ENCODE measurements at regions not wholly inside any gene's neighbourhood (a gene's known extent, or its start where the extent isn't known, plus 50 kb on each side); places are given as distances from the start of the nearest gene placed in this dataset.

DNA sequence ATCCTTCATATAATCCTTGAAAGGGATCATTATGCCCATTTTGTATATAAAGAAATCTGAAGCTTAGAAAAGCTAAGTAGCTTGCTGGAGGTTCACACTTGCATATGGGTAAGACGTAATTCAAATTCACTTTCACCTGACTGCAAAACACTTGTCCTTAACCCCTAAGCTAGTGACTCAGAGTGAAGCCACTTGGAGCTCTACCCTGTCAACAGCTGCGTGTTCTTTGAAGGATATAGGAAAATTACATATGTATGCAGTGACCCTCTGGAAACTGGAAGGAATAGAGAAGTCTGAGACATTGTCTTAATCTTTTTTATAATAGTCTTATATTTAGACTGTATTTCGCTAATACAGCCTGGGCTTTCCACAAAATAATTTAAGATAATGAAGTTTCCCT, 80.0 kb upstream of the STK32A start:
- TF ChIP-seq, protein P1, sequence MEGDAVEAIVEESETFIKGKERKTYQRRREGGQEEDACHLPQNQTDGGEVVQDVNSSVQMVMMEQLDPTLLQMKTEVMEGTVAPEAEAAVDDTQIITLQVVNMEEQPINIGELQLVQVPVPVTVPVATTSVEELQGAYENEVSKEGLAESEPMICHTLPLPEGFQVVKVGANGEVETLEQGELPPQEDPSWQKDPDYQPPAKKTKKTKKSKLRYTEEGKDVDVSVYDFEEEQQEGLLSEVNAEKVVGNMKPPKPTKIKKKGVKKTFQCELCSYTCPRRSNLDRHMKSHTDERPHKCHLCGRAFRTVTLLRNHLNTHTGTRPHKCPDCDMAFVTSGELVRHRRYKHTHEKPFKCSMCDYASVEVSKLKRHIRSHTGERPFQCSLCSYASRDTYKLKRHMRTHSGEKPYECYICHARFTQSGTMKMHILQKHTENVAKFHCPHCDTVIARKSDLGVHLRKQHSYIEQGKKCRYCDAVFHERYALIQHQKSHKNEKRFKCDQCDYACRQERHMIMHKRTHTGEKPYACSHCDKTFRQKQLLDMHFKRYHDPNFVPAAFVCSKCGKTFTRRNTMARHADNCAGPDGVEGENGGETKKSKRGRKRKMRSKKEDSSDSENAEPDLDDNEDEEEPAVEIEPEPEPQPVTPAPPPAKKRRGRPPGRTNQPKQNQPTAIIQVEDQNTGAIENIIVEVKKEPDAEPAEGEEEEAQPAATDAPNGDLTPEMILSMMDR (IDR thresholded peaks at IDR 0.05), result no peak

DNA sequence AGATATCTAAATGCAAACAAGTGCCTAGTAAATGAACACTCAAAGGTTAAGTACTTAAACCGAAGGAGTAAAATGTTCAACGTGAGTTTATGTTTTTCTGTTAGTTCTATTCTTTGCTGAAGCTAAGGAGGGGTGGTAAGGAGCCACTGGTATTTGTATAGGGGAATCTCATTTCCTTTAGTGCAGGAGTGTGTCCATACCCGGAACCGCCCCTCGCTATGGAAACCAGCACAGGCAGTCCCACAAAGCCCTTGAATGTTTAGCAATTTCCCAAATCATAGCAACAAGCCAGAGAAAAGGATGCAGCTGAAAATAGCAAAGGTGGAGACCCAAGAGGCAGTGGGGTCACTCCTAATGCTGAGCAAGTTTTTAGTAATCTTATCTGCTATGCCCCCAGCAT, 78.8 kb upstream of the STK32A start:
- TF ChIP-seq, protein P1 (IDR thresholded peaks at IDR 0.05), result no peak

DNA sequence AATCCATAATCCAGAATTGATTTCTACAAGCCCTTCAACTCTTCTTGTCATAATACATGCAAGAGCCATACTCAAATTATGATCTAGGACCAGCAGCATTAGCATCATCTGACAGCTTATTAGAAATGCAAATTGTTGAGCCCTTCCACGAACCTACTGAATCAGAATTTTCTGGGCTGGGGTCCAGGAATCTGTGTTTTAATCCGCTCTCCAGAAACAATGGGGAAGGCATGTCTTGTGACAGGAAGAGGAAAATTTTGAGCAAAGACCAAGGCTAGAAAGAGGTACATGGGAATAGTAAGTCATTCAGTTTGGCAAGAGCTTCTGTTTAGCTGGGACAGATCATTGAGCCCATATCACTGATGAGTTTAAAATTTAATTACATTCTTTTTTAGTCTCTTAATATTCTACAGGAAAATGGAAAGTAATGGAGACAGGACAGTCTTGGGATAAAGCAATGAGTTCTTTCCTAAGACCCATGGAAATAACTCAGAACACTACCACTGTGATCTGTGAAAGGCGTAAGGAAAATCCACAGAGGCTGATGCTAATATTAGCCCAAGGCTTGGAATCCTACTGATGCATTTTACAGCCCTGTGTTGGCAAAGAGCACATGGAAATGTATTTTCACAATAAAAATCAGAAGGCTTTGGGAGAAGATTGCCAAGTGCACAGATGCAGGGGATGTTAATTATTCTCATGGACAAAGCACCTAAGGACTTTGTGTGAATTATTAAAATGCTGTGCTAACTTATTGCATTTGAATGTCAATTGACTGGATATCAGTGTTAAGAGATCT, 73.7 kb upstream of the STK32A start:
- TF ChIP-seq, protein P1 (IDR thresholded peaks at IDR 0.05), result no peak

DNA sequence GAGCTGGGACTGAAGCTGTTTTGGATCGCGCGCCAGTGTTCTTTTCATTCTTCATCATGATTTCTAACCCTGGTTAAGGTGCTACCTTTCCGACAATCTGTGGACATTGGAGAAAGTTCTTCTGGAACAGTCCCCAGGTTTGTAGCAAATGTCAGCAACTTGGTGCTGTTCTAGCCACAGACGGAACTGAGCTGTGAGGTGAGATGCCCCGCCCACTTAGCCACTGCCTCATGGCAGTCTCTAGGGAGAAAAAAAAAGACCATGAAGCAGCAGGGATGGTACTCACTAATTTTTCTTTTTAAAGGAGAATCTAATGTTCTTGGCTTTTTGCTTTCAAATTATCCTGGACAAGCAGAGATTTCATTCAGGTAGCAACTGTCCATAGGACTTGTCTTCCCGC, 72.1 kb upstream of the STK32A start:
- TF ChIP-seq, protein P1 (IDR thresholded peaks at IDR 0.05), result no peak

DNA sequence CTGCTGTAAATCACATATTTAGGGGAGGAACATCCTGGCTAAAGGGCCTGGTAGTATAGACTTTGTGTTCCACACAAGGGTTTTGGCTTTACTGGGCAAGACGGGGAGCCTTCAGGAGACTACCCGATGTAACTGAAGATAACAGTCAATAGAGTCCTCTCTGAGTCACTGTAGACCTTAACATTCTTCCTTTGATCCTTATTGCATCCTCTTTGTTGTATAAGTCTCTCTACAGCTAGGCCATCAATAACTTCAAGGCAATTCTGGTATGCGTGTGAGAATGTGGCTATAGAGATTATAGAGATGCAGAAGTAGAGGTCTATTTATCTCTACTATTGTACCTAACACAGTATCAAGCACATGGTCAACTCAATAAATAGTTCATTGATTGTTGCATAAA, 67.3 kb upstream of the STK32A start:
- TF ChIP-seq, protein P1 (IDR thresholded peaks at IDR 0.05), result no peak

DNA sequence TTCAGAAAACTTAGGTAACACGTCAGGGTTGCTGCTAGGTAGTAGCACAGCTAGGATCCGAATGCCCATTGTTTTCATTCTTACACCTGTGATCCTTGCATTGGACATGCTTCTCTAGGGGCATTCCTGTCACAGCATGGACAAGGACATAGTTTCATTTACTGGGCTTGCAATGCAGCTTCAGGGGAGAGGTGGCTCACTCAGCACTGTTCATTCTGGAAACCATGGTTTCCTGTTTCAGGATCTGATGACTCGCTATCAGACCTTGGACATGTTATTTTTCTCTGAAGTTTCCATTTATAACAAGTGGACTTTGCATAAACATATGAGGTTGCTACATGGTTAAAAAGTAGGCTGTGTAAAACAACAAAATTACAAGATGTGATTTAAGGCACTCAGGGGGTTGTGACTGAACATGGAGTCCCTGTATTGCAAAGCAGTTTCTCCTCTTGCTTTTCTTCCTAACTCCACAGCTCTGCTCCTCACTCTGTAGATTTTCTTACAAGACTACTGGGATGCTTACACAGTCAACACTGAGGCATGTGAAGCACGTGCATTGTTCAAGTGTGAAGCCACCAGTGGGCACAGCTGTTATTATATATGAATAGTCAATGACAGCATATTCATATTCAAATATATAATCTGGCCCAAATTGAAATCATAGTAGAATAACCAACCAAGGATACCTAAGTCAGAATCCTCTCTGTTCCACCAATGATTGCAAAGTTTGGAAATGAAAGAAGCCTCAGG, 66.1 kb upstream of the STK32A start:
- TF ChIP-seq, protein P1 (IDR thresholded peaks at IDR 0.05), result no peak

DNA sequence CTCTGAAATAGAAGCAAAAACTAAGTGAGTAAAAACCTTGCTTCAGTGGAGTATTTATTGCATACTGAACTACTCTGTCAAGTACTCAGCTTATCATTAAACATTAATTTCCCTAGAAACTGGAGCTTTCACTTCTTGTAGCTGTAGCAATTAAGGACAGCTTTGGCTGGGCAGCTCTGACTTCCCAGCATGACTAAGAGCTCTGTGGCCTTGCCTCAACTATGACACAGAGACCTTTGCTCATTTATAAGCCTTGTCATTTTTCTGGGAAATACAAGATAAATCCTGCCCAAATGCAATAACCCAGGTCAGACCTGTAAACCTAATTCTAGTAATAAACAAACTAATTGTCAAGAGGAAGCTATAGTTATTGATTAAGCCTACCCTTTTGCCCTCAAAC, 65.4 kb upstream of the STK32A start:
- TF ChIP-seq, protein P1 (IDR thresholded peaks at IDR 0.05), result no peak

All from LNCAP (cell line).